ENCODE measurements at regions not wholly inside any gene's neighbourhood (a gene's known extent, or its start where the extent isn't known, plus 50 kb on each side); places are given as distances from the start of the nearest gene placed in this dataset.

DNA sequence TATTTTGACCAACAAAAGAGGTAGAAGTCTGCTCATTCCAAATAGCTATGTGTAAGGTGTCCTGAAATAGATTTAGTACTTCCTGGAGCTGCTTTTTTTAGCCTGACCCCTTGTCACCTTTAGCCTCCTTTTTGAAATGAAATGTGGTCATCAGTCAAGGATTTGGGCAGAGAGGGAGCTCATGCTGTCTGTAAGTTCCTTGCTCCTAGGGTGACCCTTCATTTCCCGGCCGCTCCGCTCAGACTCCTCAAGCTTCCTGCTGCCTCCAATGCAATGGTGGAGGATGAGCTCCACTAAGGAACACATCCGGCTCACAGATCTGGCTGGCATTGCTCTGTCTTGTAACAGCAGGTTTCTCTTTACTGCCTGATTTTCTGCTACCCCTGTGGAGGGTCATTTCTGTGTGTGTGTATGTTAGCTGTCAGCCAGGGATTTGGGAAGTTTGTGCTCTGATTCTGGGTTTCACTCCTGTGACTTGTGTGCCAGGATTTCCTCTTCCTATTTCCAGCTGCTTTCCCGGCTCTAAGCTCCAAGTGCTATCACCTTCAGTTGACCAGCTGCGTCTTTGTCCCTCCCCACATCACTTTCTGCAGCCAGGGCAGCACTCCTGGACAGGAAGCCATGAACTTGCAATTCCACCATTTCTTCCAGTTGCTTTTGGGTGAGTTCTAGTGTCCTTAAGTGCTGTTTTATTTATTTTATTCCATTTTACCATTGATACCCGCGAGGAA is 265.9 kb downstream of the ICE1 start:
- TF ChIP-seq POLR2A (IDR thresholded peaks at IDR 0.05), result no peak
- TF ChIP-seq, protein P1, sequence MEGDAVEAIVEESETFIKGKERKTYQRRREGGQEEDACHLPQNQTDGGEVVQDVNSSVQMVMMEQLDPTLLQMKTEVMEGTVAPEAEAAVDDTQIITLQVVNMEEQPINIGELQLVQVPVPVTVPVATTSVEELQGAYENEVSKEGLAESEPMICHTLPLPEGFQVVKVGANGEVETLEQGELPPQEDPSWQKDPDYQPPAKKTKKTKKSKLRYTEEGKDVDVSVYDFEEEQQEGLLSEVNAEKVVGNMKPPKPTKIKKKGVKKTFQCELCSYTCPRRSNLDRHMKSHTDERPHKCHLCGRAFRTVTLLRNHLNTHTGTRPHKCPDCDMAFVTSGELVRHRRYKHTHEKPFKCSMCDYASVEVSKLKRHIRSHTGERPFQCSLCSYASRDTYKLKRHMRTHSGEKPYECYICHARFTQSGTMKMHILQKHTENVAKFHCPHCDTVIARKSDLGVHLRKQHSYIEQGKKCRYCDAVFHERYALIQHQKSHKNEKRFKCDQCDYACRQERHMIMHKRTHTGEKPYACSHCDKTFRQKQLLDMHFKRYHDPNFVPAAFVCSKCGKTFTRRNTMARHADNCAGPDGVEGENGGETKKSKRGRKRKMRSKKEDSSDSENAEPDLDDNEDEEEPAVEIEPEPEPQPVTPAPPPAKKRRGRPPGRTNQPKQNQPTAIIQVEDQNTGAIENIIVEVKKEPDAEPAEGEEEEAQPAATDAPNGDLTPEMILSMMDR (IDR thresholded peaks at IDR 0.05), result no peak
- no peaks in the 10 kb centered on the region for H3K36me3 ChIP-seq (replicated peaks in 1 of 2)
- no peak overlapping the region for H3K4me3 ChIP-seq
- intact Hi-C loops (cut with DNase I), result no loop called here
- H3K27me3 ChIP-seq, result no peaks in the 10 kb centered on the region
- peak overlapping the region in 2 of 5 donors; percentile 18 to 67 for H3K27ac ChIP-seq
- H3K9me3 ChIP-seq (replicated peaks in 1 of 3), result no peaks in the 10 kb centered on the region
- DNase-seq, result peak in 6 of 7 donors; percentile 23 to 77 (median 52)
- 55 to 72% (median 62%) methylated on average over 8 of the region's 8 CpGs for WGBS, 4 donors
- H3K4me1 ChIP-seq (replicated peaks in 1 of 2), result no peaks in the 10 kb centered on the region

DNA sequence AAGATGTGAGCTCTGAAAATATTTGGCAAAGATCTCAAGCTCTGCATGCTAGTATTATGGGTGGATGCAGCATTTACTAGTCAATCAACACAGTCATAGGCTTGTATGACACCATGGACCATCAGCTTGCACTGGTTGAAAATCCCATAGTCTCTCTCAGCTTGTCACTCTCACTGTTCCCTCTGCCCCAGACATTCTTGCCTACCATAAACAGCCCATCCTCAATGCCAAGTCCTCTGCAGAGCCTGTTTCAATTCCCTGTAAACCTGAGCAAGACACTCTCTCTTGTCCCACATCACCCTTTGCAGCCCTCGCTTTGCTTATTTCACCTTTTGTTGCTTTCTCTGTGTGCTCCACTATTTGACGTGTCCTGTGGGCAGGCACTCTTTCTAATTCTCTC is 264.6 kb downstream of the ICE1 start:
- H3K36me3 ChIP-seq (replicated peaks in 1 of 2), result no peaks in the 10 kb centered on the region
- H3K9me3 ChIP-seq (replicated peaks in 1 of 3), result no peaks in the 10 kb centered on the region
- WGBS, 4 donors, result 91 to 95% (median 93%) methylated on average over 2 of the region's 2 CpGs
- TF ChIP-seq POLR2A (IDR thresholded peaks at IDR 0.05), result no peak
- TF ChIP-seq, protein P1 (IDR thresholded peaks at IDR 0.05), result no peak
- H3K4me1 ChIP-seq (replicated peaks in 1 of 2), result no peaks in the 10 kb centered on the region
- intact Hi-C loops (cut with DNase I), result no loop called here
- H3K4me3 ChIP-seq, result no peak overlapping the region
- H3K27ac ChIP-seq, result peak overlapping the region in 1 of 5 donors; percentile 16
- no peaks in the 10 kb centered on the region for H3K27me3 ChIP-seq
- DNase-seq, result no peak

DNA sequence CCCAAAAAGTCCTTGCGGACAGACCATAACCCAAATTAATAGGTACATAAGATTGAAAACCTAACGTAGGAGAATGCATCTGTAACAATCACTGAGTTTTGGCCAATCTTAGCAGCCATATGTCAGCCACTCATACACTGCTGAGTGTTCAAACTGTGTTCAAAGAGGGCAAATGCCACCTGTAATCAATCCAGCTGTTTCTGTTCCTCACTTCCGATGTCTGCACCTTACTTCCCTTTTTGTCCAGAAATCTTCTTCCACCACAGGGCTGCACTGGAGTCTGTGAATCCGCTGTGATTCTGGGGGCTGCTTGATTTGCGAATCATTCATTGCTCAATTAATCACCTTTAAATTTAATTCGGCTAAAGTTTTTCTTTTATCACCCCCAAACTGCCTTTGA is 263.9 kb downstream of the ICE1 start:
- no peaks in the 10 kb centered on the region for H3K27me3 ChIP-seq
- intact Hi-C loops (cut with DNase I), result no loop called here

DNA sequence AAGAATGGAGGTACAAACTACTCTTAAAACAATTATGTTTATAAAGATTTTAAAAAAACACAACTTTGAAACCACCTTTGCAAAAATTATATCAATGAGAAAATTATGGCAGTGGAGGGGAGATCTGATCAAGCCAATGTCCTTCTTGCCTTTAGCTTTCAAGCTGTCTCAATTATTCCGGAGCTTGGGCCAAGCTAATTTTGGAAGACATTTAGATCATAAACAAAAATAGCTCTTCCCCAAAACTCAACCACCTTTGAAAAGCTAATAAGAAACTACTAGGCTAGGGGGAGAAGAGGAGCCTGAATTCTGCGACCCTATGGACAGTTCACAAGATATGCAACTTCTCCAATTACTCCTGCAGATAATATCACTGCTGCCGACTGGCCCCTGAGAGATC is 263.3 kb downstream of the ICE1 start:
- Histone ChIP-seq H3K27ac (no peak overlapping the region), H3K4me3 (no peak overlapping the region), H3K27me3 (no peaks in the 10 kb centered on the region), H3K36me3 (replicated peaks in 1 of 2) (no peaks in the 10 kb centered on the region), H3K4me1 (replicated peaks in 1 of 2) (no peaks in the 10 kb centered on the region), H3K9me3 (replicated peaks in 1 of 3) (no peaks in the 10 kb centered on the region)
- TF ChIP-seq, protein P1 (IDR thresholded peaks at IDR 0.05), result no peak
- no peak for TF ChIP-seq POLR2A (IDR thresholded peaks at IDR 0.05)
- intact Hi-C loops (cut with DNase I), result no loop called here
- WGBS, 4 donors, result 78 to 88% (median 81%) methylated on average over 3 of the region's 3 CpGs
- no peak for DNase-seq

More for the DNA sequence above, 263.9 kb downstream of the ICE1 start:
- Histone ChIP-seq H3K4me3 (no peak overlapping the region), H3K4me1 (replicated peaks in 1 of 2) (no peaks in the 10 kb centered on the region), H3K36me3 (replicated peaks in 1 of 2) (no peaks in the 10 kb centered on the region), H3K27ac (no peak overlapping the region), H3K9me3 (replicated peaks in 1 of 3) (no peaks in the 10 kb centered on the region)
- TF ChIP-seq, protein P1 (IDR thresholded peaks at IDR 0.05), result no peak
- TF ChIP-seq POLR2A (IDR thresholded peaks at IDR 0.05), result no peak
- DNase-seq, result no peak
- 86 to 89% (median 87%) methylated on average over 6 of the region's 6 CpGs for WGBS, 4 donors

Data from adrenal gland (tissue), 9 donors.